Mononuclear cell (primary cell): ENCODE measurements at regions not wholly inside any gene's neighbourhood (a gene's known extent, or its start where the extent isn't known, plus 50 kb on each side); places are given as distances from the start of the nearest gene placed in this dataset.
"Not testable (repeated sequence)": the region's sequence is repeated elsewhere in the genome, so short reads cannot be mapped to it uniquely, and the experiment has no call there.

ENCODE experiments used
- H3K27me3 ChIP-seq: 2 replicates; pipeline ENCODE4 v1.6.0; 2011; ENCODE audit warnings: low read length, control low read depth; ENCODE audit not compliant: insufficient read depth
- H3K4me1 ChIP-seq: 2 replicates; pipeline ENCODE4 v1.5.1; 2011; ENCODE audit warnings: mild to moderate bottlenecking, low read length, control low read depth; ENCODE audit not compliant: insufficient read depth
- H3K4me3 ChIP-seq: 2 replicates; pipeline ENCODE4 v1.5.1; 2011; ENCODE audit warnings: mild to moderate bottlenecking, low read length, moderate library complexity
- H3K9me3 ChIP-seq: 2 replicates; pipeline ENCODE4 v1.5.1; 2011; ENCODE audit warnings: low read depth, mild to moderate bottlenecking, control low read depth, low read length

DNA sequence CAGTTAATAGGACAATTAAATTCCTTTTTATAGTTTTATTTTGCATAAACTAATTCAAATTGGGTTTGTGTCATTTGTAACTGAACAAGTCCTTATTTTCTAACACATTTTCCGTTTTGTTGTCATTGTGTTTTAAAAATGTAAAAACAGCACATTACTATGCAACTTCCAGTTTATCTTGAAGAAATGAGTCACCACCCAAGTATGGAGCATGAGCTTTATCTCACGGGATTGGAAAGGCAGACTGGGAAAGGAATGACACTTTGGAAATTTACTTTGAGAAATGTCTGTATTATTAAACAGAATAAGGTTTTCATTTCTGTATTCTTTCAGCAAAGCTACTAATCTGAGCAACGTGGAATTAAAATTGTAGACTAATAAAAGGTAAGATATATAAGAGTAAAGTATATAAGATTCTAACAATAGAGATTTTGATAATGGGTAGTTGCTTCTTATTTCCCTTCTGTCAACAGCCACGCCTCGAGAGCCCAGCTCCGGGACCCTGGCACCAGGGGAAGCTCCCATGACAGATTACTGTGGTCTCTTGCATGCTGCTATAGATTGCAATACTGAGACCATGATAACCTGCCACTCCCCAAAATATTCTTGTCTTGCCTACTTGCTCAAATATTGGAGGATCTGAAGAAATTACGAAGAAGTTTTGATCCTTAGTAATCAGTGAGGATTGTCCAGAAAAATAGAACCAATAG lies 433.1 kb downstream of the CHSY3 start:
- Histone ChIP-seq H3K9me3 (no peaks in the 10 kb centered on the region), H3K4me1 (no peaks in the 10 kb centered on the region), H3K4me3 (no peak overlapping the region), H3K27me3 (no peaks in the 10 kb centered on the region)

DNA sequence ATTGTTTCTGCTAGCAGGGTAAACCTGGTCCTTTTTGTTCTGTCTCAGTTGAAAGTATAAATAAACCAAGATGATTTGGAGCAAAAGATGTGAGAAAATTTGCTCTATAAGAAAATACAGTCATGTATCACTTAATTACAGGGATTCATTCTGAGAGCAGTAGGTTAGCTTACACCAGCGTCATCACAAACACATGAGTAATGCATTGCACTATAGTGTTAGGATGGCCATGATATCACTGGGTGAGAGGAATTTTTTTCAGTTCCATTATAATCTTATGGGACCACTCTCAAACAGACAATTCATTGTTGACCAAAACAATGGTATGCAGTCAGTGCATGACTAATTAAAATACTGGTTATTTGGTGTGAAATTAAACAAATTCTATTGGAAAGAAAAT lies 430.9 kb downstream of the CHSY3 start:
- Histone ChIP-seq H3K9me3 (no peaks in the 10 kb centered on the region), H3K4me3 (no peak overlapping the region), H3K4me1 (no peaks in the 10 kb centered on the region), H3K27me3 (no peaks in the 10 kb centered on the region)

- Histone ChIP-seq H3K9me3 (no peaks in the 10 kb centered on the region), H3K4me1 (no peaks in the 10 kb centered on the region)
Observed at GRCh38 chr5:130333089-130333488, 428.8 kb downstream of the CHSY3 start.

DNA sequence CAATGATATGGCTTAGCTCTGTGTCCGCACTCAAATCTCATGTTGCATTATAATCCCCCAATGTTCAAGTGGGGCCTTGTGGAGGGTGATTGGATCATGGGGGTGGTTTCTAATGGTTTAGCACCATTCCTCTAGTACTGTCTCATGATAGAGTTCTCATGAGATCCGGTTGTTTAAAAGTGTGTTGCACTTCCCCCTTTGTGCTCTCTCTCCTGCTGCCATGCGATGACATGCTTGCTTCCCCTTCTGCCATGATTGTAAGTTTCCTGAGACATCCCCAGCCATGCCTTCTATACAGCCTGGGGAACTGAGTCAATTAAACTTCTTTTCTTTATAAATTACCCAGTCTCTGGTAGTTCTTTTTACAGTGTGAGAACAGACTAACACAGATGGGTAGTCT lies 427.1 kb downstream of the CHSY3 start:
- Histone ChIP-seq H3K4me1 (no peaks in the 10 kb centered on the region), H3K4me3 (no peak overlapping the region), H3K27me3 (no peaks in the 10 kb centered on the region), H3K9me3 (peaks cover 2% of the 10 kb centered on the region)

More at GRCh38 chr5:130333089-130333488, 428.8 kb downstream of the CHSY3 start:
- Histone ChIP-seq H3K4me3 (no peak overlapping the region), H3K27me3 (no peaks in the 10 kb centered on the region)

DNA sequence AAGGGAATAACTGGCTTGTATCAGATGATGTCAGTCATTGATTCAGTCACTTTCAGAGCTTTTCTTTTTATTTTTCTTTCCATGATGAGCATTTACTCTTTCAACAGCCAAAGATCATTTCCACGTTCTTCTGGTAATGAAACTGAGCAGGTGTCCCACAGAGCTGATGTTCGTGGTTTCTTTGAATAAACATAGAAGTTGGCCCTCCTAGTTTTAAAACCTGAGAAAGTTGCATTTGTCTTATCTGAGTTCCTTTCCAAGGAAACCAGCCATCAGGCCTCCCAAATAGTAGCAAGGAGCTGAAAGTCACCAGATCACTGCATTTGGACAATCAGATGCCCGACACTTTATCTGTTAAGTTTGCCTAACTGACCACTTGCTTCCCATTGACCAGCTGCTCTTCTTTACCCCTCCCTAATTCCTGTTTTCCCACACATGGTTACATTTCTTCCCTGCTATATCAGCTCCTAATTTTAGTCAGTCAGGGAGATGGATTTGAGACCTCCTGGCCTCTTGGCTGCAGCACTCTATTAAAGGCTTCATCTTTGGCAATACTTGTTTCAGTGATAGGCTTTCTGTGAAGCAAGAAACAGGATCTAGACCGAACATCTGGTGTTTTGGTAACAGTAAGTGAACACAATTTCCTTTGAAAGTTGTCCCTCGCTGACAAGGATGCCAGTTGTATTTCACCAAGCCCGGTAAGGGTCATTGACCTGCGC lies 420.8 kb downstream of the CHSY3 start:
- Histone ChIP-seq H3K27me3 (no peaks in the 10 kb centered on the region), H3K9me3 (peaks cover 7% of the 10 kb centered on the region), H3K4me3 (no peak overlapping the region), H3K4me1 (no peaks in the 10 kb centered on the region)

GRCh38 chr5:130323804-130324454 lies 419.7 kb downstream of the CHSY3 start:
- H3K4me3 ChIP-seq = no peak overlapping the region
- peaks cover 7% of the 10 kb centered on the region for H3K9me3 ChIP-seq
- H3K27me3 ChIP-seq = no peaks in the 10 kb centered on the region
- no peaks in the 10 kb centered on the region for H3K4me1 ChIP-seq

DNA sequence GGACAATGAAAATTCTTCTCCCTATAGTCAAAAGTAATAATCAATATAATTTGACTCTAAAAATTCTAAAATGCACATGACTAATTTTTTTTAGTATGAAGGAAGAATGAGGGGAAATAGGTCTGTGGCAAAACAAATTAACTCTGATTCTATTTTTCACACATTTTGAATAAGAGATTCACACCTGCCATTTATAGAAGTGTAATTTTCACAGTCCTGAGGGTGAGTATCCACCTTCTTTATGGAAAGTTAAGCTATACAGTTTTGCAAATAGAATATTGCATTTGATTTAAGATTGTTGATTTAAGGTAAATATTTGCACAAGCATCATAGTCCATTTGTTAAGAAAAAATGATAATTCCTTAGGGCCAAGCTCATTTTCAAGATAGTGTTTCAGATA lies 417.7 kb downstream of the CHSY3 start:
- H3K4me3 ChIP-seq = no peak overlapping the region
- H3K9me3 ChIP-seq = peaks cover 7% of the 10 kb centered on the region
- no peaks in the 10 kb centered on the region for H3K27me3 ChIP-seq
- H3K4me1 ChIP-seq = no peaks in the 10 kb centered on the region

- Histone ChIP-seq H3K4me1 (no peaks in the 10 kb centered on the region), H3K4me3 (no peak overlapping the region), H3K9me3 (no peaks in the 10 kb centered on the region), H3K27me3 (no peaks in the 10 kb centered on the region)
Observed at GRCh38 chr5:130316971-130317680, 412.9 kb downstream of the CHSY3 start.

DNA sequence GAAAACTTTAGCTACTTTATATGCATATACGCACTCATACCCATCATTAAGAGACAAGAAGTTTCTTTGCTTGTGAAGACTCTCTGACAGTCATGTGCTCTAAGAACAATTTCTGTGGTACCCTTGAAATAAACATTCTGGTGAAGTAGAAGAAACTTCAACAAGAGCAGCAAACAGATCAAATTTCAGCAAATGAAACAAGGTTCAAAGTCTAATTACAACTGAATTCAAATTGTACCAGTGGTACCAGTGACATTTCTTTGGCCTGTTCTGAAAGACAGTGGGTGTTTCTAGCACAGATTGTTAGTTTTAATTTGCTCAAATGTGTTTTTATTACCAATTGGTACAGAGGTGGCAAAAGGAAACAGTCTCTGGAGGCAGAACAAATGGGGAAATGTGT lies 391.0 kb downstream of the CHSY3 start:
- Histone ChIP-seq H3K4me1 (no peaks in the 10 kb centered on the region), H3K4me3 (no peak overlapping the region), H3K27me3 (no peaks in the 10 kb centered on the region), H3K9me3 (no peaks in the 10 kb centered on the region)

DNA sequence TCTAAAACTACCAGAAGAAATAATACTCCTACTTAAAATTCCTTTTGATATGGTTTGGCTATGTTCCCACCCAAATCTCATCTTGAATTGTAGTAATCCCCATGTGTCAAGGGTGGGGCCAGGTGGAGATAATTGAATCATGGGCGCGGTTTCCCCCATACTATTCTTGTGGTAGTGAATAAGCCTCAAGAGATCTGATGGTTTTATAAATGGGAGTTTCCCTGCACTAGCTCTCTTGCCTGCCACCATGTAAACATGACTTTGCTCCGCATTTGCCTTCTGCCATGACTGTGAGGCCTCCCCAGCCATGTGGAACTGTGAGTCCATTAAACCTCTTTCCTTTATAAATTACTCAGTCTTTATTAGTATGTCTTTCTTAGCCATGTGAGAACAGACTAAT lies 390.5 kb downstream of the CHSY3 start:
- not testable (repeated sequence) for H3K4me3 ChIP-seq, H3K4me1 ChIP-seq, H3K27me3 ChIP-seq, H3K9me3 ChIP-seq

- Histone ChIP-seq H3K4me3 (no peak overlapping the region), H3K9me3 (no peaks in the 10 kb centered on the region), H3K27me3 (no peaks in the 10 kb centered on the region), H3K4me1 (no peaks in the 10 kb centered on the region)
Observed at GRCh38 chr5:130290219-130290618, 386.0 kb downstream of the CHSY3 start.

- Histone ChIP-seq H3K4me1 (no peaks in the 10 kb centered on the region), H3K27me3 (no peaks in the 10 kb centered on the region), H3K9me3 (no peaks in the 10 kb centered on the region), H3K4me3 (no peak overlapping the region)
Observed at GRCh38 chr5:130289132-130290088, 385.1 kb downstream of the CHSY3 start.

- Histone ChIP-seq H3K27me3 (no peaks in the 10 kb centered on the region), H3K9me3 (no peaks in the 10 kb centered on the region), H3K4me1 (no peaks in the 10 kb centered on the region), H3K4me3 (no peak overlapping the region)
Observed at GRCh38 chr5:130287438-130287837, 383.2 kb downstream of the CHSY3 start.

DNA sequence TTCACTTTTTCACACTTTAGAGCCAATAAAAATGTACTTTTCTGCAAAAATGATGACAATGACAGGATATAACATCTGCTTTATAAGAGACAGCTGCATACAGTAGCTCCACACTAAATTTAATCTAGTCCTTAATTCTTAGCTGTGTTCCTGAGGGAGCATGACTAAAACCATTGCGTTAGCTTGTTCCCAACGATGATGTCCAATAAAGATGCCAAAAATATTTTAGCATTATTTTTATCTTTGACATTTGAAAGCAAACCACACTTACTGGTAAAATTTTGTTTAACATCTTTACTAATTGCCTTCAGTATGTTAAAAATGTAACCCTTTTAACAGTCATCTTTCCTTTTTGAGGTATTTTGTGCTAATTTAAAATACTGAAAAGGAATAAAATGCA lies 382.7 kb downstream of the CHSY3 start:
- H3K4me1 ChIP-seq = no peaks in the 10 kb centered on the region
- H3K4me3 ChIP-seq = no peak overlapping the region
- no peaks in the 10 kb centered on the region for H3K27me3 ChIP-seq
- H3K9me3 ChIP-seq = no peaks in the 10 kb centered on the region
